ENCODE measurements at regions not wholly inside any gene's neighbourhood (a gene's known extent, or its start where the extent isn't known, plus 50 kb on each side); places are given as distances from the start of the nearest gene placed in this dataset.

DNA sequence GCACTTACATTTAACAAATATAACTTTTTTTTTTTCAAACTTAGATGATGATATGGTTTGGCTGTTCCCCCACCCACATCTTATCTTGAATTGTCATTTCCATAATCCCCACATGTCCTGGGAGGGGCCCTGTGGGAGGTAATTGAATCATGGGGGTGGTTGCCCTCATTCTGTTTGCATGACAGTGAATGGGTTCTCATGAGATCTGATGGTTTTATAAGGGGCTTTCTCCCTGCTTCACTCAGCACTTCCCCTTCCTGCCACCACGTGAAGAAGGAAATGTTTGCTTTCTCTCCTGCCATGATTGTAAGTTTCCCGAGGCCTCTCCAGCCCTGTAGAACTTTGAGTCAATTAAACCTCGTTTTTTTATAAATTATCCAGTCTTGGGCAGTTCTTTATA, 432.6 kb downstream of the AMY1C start:
- no peak for TF ChIP-seq EZH2 (IDR thresholded peaks at IDR 0.05; ENCODE audit: borderline replicate concordance, low read depth, low read length, poor library complexity, severe bottlenecking)
- TF ChIP-seq CTCF (conservative IDR thresholded peaks at IDR 0.05; ENCODE audit: low read depth, low read length), result no peak

Measured in A673 (cell line).